ENCODE measurements at regions not wholly inside any gene's neighbourhood (a gene's known extent, or its start where the extent isn't known, plus 50 kb on each side); places are given as distances from the start of the nearest gene placed in this dataset.

DNA sequence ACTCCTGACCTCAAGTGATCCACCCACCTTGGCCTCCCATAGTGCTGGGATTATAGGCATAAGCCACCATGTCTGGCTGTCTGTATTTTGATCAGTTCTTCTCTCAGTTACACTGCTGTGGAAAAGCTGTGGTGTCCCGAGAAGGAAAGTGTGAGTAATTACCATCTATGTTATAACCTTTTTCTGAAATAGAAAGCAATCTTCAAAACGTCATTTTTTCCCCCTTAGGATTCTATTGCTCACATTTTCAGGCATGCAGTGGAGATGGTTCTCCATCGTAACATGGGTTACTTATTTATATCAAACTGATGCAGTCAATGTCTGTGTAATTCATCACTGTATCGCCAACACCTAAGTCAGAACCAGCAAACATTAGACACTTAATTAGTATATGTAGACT is 103.5 kb upstream of the FAM3C start:
- TF ChIP-seq POLR2AphosphoS5 (IDR thresholded peaks at IDR 0.05; ENCODE audit: borderline replicate concordance, low read depth, low read length) (no peak), FOXP2 (optimal IDR thresholded peaks at IDR 0.05; ENCODE audit: control extremely low read depth, extremely low read length, insufficient read depth) (no peak)

All from SK-N-MC (cell line).